ENCODE measurements at regions not wholly inside any gene's neighbourhood (a gene's known extent, or its start where the extent isn't known, plus 50 kb on each side); places are given as distances from the start of the nearest gene placed in this dataset.

- Histone ChIP-seq H3K9me3 (ENCODE audit: control insufficient read depth, low read length) (no peaks in the 10 kb centered on the region), H3K4me1 (ENCODE audit: control insufficient read depth, insufficient read depth, low read length) (no peaks in the 10 kb centered on the region), H3K27ac (ENCODE audit: insufficient read depth, low read depth, low read length, poor library complexity, severe bottlenecking) (no peak overlapping the region), H3K4me3 (ENCODE audit: insufficient read depth, low read depth, low read length) (no peak overlapping the region), H3K36me3 (ENCODE audit: control insufficient read depth, insufficient read depth, low read length) (no peaks in the 10 kb centered on the region), H3K27me3 (ENCODE audit: control insufficient read depth, insufficient read depth, low read length, poor library complexity, severe bottlenecking) (no peaks in the 10 kb centered on the region)
- 94 to 100% methylated on average over 3 of the region's 3 CpGs for whole genome bisulfite sequencing, 2 experiments
Observed at GRCh38 chr7:25879799-25880198, 272.2 kb upstream of the NFE2L3 start.

- no peaks in the 10 kb centered on the region for H3K9me3 ChIP-seq (ENCODE audit: control insufficient read depth, low read length)
- H3K4me3 ChIP-seq (ENCODE audit: insufficient read depth, low read depth, low read length): no peak overlapping the region
- no peaks in the 10 kb centered on the region for H3K4me1 ChIP-seq (ENCODE audit: control insufficient read depth, insufficient read depth, low read length)
- 86% methylated on average over 14 of the region's 14 CpGs for WGBS, 2 experiments
- no peaks in the 10 kb centered on the region for H3K27me3 ChIP-seq (ENCODE audit: control insufficient read depth, insufficient read depth, low read length, poor library complexity, severe bottlenecking)
- no peak overlapping the region for H3K27ac ChIP-seq (ENCODE audit: insufficient read depth, low read depth, low read length, poor library complexity, severe bottlenecking)
- no peaks in the 10 kb centered on the region for H3K36me3 ChIP-seq (ENCODE audit: control insufficient read depth, insufficient read depth, low read length)
Observed at GRCh38 chr7:25881317-25882037, 270.5 kb upstream of the NFE2L3 start.

- H3K36me3 ChIP-seq (ENCODE audit: control insufficient read depth, insufficient read depth, low read length): no peaks in the 10 kb centered on the region
- H3K4me3 ChIP-seq (ENCODE audit: insufficient read depth, low read depth, low read length): no peak overlapping the region
- 93% methylated on average over 13 of the region's 13 CpGs for WGBS, 2 experiments
- no peak overlapping the region for H3K27ac ChIP-seq (ENCODE audit: insufficient read depth, low read depth, low read length, poor library complexity, severe bottlenecking)
- H3K4me1 ChIP-seq (ENCODE audit: control insufficient read depth, insufficient read depth, low read length): no peaks in the 10 kb centered on the region
- no peaks in the 10 kb centered on the region for H3K9me3 ChIP-seq (ENCODE audit: control insufficient read depth, low read length)
- H3K27me3 ChIP-seq (ENCODE audit: control insufficient read depth, insufficient read depth, low read length, poor library complexity, severe bottlenecking): no peaks in the 10 kb centered on the region
Observed at GRCh38 chr7:25882151-25882773, 269.7 kb upstream of the NFE2L3 start.

GRCh38 chr7:25884265-25884828, 267.7 kb upstream of the NFE2L3 start:
- WGBS, 2 experiments: 92 to 96% methylated on average over 13 of the region's 13 CpGs
- no peaks in the 10 kb centered on the region for H3K4me1 ChIP-seq (ENCODE audit: control insufficient read depth, insufficient read depth, low read length)
- H3K36me3 ChIP-seq (ENCODE audit: control insufficient read depth, insufficient read depth, low read length): no peaks in the 10 kb centered on the region
- H3K9me3 ChIP-seq (ENCODE audit: control insufficient read depth, low read length): no peaks in the 10 kb centered on the region
- no peaks in the 10 kb centered on the region for H3K27me3 ChIP-seq (ENCODE audit: control insufficient read depth, insufficient read depth, low read length, poor library complexity, severe bottlenecking)
- H3K4me3 ChIP-seq (ENCODE audit: insufficient read depth, low read depth, low read length): no peak overlapping the region
- H3K27ac ChIP-seq (ENCODE audit: insufficient read depth, low read depth, low read length, poor library complexity, severe bottlenecking): no peak overlapping the region

GRCh38 chr7:25885057-25885576, 266.9 kb upstream of the NFE2L3 start:
- H3K4me3 ChIP-seq (ENCODE audit: insufficient read depth, low read depth, low read length): no peak overlapping the region
- H3K4me1 ChIP-seq (ENCODE audit: control insufficient read depth, insufficient read depth, low read length): no peaks in the 10 kb centered on the region
- no peaks in the 10 kb centered on the region for H3K36me3 ChIP-seq (ENCODE audit: control insufficient read depth, insufficient read depth, low read length)
- WGBS, 2 experiments: 88 to 91% methylated on average over 7 of the region's 7 CpGs
- H3K27me3 ChIP-seq (ENCODE audit: control insufficient read depth, insufficient read depth, low read length, poor library complexity, severe bottlenecking): no peaks in the 10 kb centered on the region
- no peaks in the 10 kb centered on the region for H3K9me3 ChIP-seq (ENCODE audit: control insufficient read depth, low read length)
- no peak overlapping the region for H3K27ac ChIP-seq (ENCODE audit: insufficient read depth, low read depth, low read length, poor library complexity, severe bottlenecking)

GRCh38 chr7:25886387-25887240, 265.4 kb upstream of the NFE2L3 start:
- Histone ChIP-seq H3K36me3 (ENCODE audit: control insufficient read depth, insufficient read depth, low read length) (no peaks in the 10 kb centered on the region), H3K4me3 (ENCODE audit: insufficient read depth, low read depth, low read length) (no peak overlapping the region), H3K27ac (ENCODE audit: insufficient read depth, low read depth, low read length, poor library complexity, severe bottlenecking) (no peak overlapping the region), H3K9me3 (ENCODE audit: control insufficient read depth, low read length) (no peaks in the 10 kb centered on the region), H3K4me1 (ENCODE audit: control insufficient read depth, insufficient read depth, low read length) (no peaks in the 10 kb centered on the region), H3K27me3 (ENCODE audit: control insufficient read depth, insufficient read depth, low read length, poor library complexity, severe bottlenecking) (no peaks in the 10 kb centered on the region)
- 87 to 91% methylated on average over 6 of the region's 6 CpGs for WGBS, 2 experiments

GRCh38 chr7:25887266-25887665, 264.7 kb upstream of the NFE2L3 start:
- Histone ChIP-seq H3K27ac (ENCODE audit: insufficient read depth, low read depth, low read length, poor library complexity, severe bottlenecking) (no peak overlapping the region), H3K27me3 (ENCODE audit: control insufficient read depth, insufficient read depth, low read length, poor library complexity, severe bottlenecking) (no peaks in the 10 kb centered on the region), H3K4me1 (ENCODE audit: control insufficient read depth, insufficient read depth, low read length) (no peaks in the 10 kb centered on the region), H3K4me3 (ENCODE audit: insufficient read depth, low read depth, low read length) (no peak overlapping the region), H3K9me3 (ENCODE audit: control insufficient read depth, low read length) (no peaks in the 10 kb centered on the region), H3K36me3 (ENCODE audit: control insufficient read depth, insufficient read depth, low read length) (no peaks in the 10 kb centered on the region)
- WGBS, 2 experiments: 88 to 89% methylated on average over 3 of the region's 3 CpGs

- Histone ChIP-seq H3K27me3 (ENCODE audit: control insufficient read depth, insufficient read depth, low read length, poor library complexity, severe bottlenecking) (no peaks in the 10 kb centered on the region), H3K4me3 (ENCODE audit: insufficient read depth, low read depth, low read length) (no peak overlapping the region), H3K36me3 (ENCODE audit: control insufficient read depth, insufficient read depth, low read length) (no peaks in the 10 kb centered on the region), H3K27ac (ENCODE audit: insufficient read depth, low read depth, low read length, poor library complexity, severe bottlenecking) (no peak overlapping the region), H3K4me1 (ENCODE audit: control insufficient read depth, insufficient read depth, low read length) (no peaks in the 10 kb centered on the region), H3K9me3 (ENCODE audit: control insufficient read depth, low read length) (no peaks in the 10 kb centered on the region)
- WGBS, 2 experiments: 92 to 98% methylated on average over 1 to 2 of the region's 2 CpGs
Observed at GRCh38 chr7:25887795-25888559, 264.0 kb upstream of the NFE2L3 start.

- Histone ChIP-seq H3K27ac (ENCODE audit: insufficient read depth, low read depth, low read length, poor library complexity, severe bottlenecking) (no peak overlapping the region), H3K4me1 (ENCODE audit: control insufficient read depth, insufficient read depth, low read length) (no peaks in the 10 kb centered on the region), H3K27me3 (ENCODE audit: control insufficient read depth, insufficient read depth, low read length, poor library complexity, severe bottlenecking) (no peaks in the 10 kb centered on the region), H3K9me3 (ENCODE audit: control insufficient read depth, low read length) (no peaks in the 10 kb centered on the region), H3K4me3 (ENCODE audit: insufficient read depth, low read depth, low read length) (no peak overlapping the region), H3K36me3 (ENCODE audit: control insufficient read depth, insufficient read depth, low read length) (no peaks in the 10 kb centered on the region)
- 86 to 87% methylated on average over 7 of the region's 7 CpGs for WGBS, 2 experiments
Observed at GRCh38 chr7:25889765-25890164, 262.2 kb upstream of the NFE2L3 start.
